Tibial nerve (tissue), 4 donors: ENCODE measurements at regions not wholly inside any gene's neighbourhood (a gene's known extent, or its start where the extent isn't known, plus 50 kb on each side); places are given as distances from the start of the nearest gene placed in this dataset.

Experiments used
- DNase-seq, 2 donors: peaks; one replicate each; pipeline ENCODE4 v3.0.0-alpha.2; 2019; ENCODE audit warnings: low spot score in 2 of 2
- H3K27ac ChIP-seq, 4 donors: fragments of 200-600 bp; sonication (generic) in 3 of 4; one replicate each; pipeline ENCODE4 v1.5.1; 2017 to 2019; ENCODE audit warnings: mild to moderate bottlenecking in 1 of 4
- H3K27me3 ChIP-seq, 2 donors: fragments of 200-600 bp; sonication (generic) in 1 of 2; one replicate each; pipeline versions ENCODE4 v1.5.1 to v1.6.0; 2017 to 2019
- H3K36me3 ChIP-seq, 3 donors: fragments of 200-600 bp; sonication (generic); one replicate each; pipeline ENCODE4 v1.5.1; 2018 to 2019
- H3K4me1 ChIP-seq, 4 donors: fragments of 200-600 bp; sonication (generic) in 3 of 4; one replicate each; pipeline ENCODE4 v1.5.1; 2017 to 2019
- H3K4me3 ChIP-seq, 4 donors: fragments of 200-600 bp; sonication (generic) in 3 of 4; one replicate each; pipeline ENCODE4 v1.5.1; 2017 to 2019; ENCODE audit warnings: mild to moderate bottlenecking in 1 of 4, moderate library complexity in 1 of 4
- H3K9me3 ChIP-seq, 4 donors: fragments of 200-600 bp; sonication (generic) in 3 of 4; one replicate each; pipeline ENCODE4 v1.5.1; 2017 to 2019
- EP300 ChIP-seq, 2 donors: sonication (generic); formaldehyde crosslinking; IDR thresholded peaks; one replicate each; pipeline ENCODE4 v1.6.1; 2017; ENCODE audit warnings: antibody characterized with exemption in 2 of 2, mild to moderate bottlenecking in 1 of 2
- POLR2A ChIP-seq, 2 donors: fragments of 450-650 bp; IDR thresholded peaks; one replicate each; pipeline ENCODE4 v1.6.1; 2017; ENCODE audit warnings: antibody characterized with exemption in 2 of 2, mild to moderate bottlenecking in 2 of 2, moderate library complexity in 2 of 2
- WGBS, 2 donors: methylation state at CpG; one replicate each; pipeline ENCODE4 v1.1.5; 2018; 5-methylcytosine and 5-hydroxymethylcytosine counted together
- TF ChIP-seq, protein P1 (sequence below), 5 experiments: fragments of 200-600 bp in 3 of 5; fragments of 450-650 bp in 2 of 5; sonication (generic) in 3 of 5; IDR thresholded peaks; one replicate each; pipeline ENCODE4 v1.5.1; 2016 to 2019; ENCODE audit warnings: antibody characterized with exemption in 5 of 5, mild to moderate bottlenecking in 3 of 5, moderate library complexity in 2 of 5

DNA sequence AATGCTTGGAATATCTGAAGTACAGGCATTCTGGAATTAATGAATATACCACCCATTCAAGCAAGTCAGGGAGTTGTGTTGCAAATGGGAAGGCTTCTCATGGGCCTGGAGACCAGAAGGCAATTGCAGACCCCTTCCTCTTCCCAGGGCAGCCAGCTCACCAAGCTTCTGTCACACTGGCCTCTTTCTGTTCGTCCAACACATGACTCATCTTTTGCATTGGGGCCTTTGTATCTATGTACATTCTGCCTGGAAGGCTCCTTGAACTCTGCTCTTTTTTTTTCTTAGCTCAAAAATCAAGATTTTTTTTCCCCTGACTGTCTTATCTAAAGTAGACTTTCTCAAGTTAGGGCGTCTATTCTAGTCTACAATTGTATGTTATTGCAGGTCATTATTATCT is 132.9 kb upstream of the MYLIP start:
- 58 to 59% methylated on average over 2 of the region's 2 CpGs for WGBS, 2 donors
- H3K9me3 ChIP-seq, result no peaks in the 10 kb centered on the region
- no peak for DNase-seq
- no peak overlapping the region for H3K4me3 ChIP-seq
- no peaks in the 10 kb centered on the region for H3K36me3 ChIP-seq
- TF ChIP-seq EP300 (IDR thresholded peaks at IDR 0.05), result no peak
- no peak for TF ChIP-seq POLR2A (IDR thresholded peaks at IDR 0.05)
- TF ChIP-seq, protein P1, sequence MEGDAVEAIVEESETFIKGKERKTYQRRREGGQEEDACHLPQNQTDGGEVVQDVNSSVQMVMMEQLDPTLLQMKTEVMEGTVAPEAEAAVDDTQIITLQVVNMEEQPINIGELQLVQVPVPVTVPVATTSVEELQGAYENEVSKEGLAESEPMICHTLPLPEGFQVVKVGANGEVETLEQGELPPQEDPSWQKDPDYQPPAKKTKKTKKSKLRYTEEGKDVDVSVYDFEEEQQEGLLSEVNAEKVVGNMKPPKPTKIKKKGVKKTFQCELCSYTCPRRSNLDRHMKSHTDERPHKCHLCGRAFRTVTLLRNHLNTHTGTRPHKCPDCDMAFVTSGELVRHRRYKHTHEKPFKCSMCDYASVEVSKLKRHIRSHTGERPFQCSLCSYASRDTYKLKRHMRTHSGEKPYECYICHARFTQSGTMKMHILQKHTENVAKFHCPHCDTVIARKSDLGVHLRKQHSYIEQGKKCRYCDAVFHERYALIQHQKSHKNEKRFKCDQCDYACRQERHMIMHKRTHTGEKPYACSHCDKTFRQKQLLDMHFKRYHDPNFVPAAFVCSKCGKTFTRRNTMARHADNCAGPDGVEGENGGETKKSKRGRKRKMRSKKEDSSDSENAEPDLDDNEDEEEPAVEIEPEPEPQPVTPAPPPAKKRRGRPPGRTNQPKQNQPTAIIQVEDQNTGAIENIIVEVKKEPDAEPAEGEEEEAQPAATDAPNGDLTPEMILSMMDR (IDR thresholded peaks at IDR 0.05), result no peak
- H3K27ac ChIP-seq, result no peak overlapping the region
- H3K27me3 ChIP-seq, result no peaks in the 10 kb centered on the region
- peaks cover 0 to 16% (median 2%) of the 10 kb centered on the region in 4 donors for H3K4me1 ChIP-seq

- TF ChIP-seq EP300 (IDR thresholded peaks at IDR 0.05) (no peak), POLR2A (IDR thresholded peaks at IDR 0.05) (no peak)
- TF ChIP-seq, protein P1 (IDR thresholded peaks at IDR 0.05), result no peak
- WGBS, 2 donors, result 76 to 82% methylated on average over 2 of the region's 2 CpGs
- no peak overlapping the region for H3K4me3 ChIP-seq
- H3K27ac ChIP-seq, result no peak overlapping the region
- no peaks in the 10 kb centered on the region for H3K9me3 ChIP-seq
- no peaks in the 10 kb centered on the region for H3K36me3 ChIP-seq
- peaks cover 0 to 16% (median 2%) of the 10 kb centered on the region in 4 donors for H3K4me1 ChIP-seq
- H3K27me3 ChIP-seq, result no peaks in the 10 kb centered on the region
- no peak for DNase-seq
Observed at GRCh38 chr6:15995493-15995892, 133.4 kb upstream of the MYLIP start.

DNA sequence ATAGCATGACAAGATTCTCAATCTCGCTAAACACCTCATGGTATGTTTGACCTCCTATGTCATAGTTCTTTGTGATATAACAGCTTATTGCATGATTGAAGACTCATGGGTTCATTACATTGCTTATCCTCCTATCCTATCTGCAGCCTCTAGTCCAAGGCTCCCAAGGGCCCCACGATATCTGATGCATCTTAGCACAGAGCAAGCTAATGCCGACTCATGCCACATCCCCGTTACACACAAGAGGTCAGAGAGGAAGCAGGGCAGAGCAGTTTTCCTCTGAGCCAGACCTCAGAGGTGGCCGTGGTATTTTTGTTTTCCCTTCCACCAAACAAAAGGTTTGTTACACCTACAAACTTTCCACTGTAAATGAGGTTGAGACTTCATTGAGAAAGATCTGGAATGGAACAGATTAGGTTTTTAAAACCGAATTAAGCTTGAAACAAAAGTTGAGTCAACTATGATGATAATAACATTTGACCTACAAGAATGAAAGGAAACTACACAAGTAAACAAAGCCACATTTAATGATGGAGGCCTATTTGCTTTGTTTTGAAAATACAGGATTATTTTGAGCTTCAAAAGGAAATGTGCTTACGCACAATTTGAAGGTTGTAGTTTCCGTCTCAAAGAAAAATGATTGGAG is 133.9 kb upstream of the MYLIP start:
- WGBS, 2 donors, result 57 to 63% methylated on average over 8 of the region's 8 CpGs
- H3K4me1 ChIP-seq, result peaks cover 0 to 16% (median 2%) of the 10 kb centered on the region in 4 donors
- H3K9me3 ChIP-seq, result no peaks in the 10 kb centered on the region
- H3K27ac ChIP-seq, result peak overlapping the region in 1 of 4 donors; percentile 12
- H3K4me3 ChIP-seq, result no peak overlapping the region
- TF ChIP-seq, protein P1 (IDR thresholded peaks at IDR 0.05), result no peak
- no peak for TF ChIP-seq EP300 (IDR thresholded peaks at IDR 0.05)
- no peak for TF ChIP-seq POLR2A (IDR thresholded peaks at IDR 0.05)
- H3K27me3 ChIP-seq, result no peaks in the 10 kb centered on the region
- no peaks in the 10 kb centered on the region for H3K36me3 ChIP-seq
- no peak for DNase-seq

GRCh38 chr6:15993716-15994228 is 135.1 kb upstream of the MYLIP start:
- no peak for DNase-seq
- TF ChIP-seq POLR2A (IDR thresholded peaks at IDR 0.05) (no peak), EP300 (IDR thresholded peaks at IDR 0.05) (no peak)
- TF ChIP-seq, protein P1 (IDR thresholded peaks at IDR 0.05), result no peak
- H3K4me3 ChIP-seq, result no peak overlapping the region
- H3K4me1 ChIP-seq, result peaks cover 0 to 16% (median 2%) of the 10 kb centered on the region in 4 donors
- 97 to 98% methylated on average over 5 of the region's 5 CpGs for WGBS, 2 donors
- H3K27ac ChIP-seq, result no peak overlapping the region
- no peaks in the 10 kb centered on the region for H3K36me3 ChIP-seq
- no peaks in the 10 kb centered on the region for H3K27me3 ChIP-seq
- no peaks in the 10 kb centered on the region for H3K9me3 ChIP-seq

DNA sequence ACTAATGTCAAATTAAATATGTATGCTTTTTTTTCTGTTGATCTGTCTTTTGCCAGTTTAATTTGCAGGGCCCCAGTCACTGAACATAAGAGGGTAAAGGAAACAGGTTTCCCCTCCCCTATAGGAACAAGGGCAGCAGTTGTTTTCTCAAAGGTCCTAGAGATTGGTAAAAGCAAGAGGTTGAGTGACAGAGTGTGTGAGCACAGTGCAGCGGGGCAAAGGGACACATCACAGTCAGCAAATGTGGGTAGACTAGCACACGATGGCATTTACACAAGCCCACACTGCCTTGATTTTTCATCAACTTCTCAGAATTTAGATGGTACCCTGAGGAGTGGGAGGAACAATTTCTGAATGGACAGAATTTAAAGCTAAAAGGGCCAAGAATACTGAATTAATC is 138.7 kb upstream of the MYLIP start:
- TF ChIP-seq POLR2A (IDR thresholded peaks at IDR 0.05) (no peak), EP300 (IDR thresholded peaks at IDR 0.05) (no peak)
- TF ChIP-seq, protein P1 (IDR thresholded peaks at IDR 0.05), result no peak
- no peaks in the 10 kb centered on the region for H3K9me3 ChIP-seq
- 51 to 62% methylated on average over 2 of the region's 2 CpGs for WGBS, 2 donors
- H3K4me1 ChIP-seq, result peaks cover 0 to 7% (median 0%) of the 10 kb centered on the region in 4 donors
- no peak overlapping the region for H3K4me3 ChIP-seq
- no peak overlapping the region for H3K27ac ChIP-seq
- no peaks in the 10 kb centered on the region for H3K27me3 ChIP-seq
- DNase-seq, result no peak
- no peaks in the 10 kb centered on the region for H3K36me3 ChIP-seq
